Testis (tissue), 2 donors: ENCODE measurements at regions not wholly inside any gene's neighbourhood (a gene's known extent, or its start where the extent isn't known, plus 50 kb on each side); places are given as distances from the start of the nearest gene placed in this dataset.

ENCODE experiments used
- POLR2A ChIP-seq: fragments of 450-650 bp; IDR thresholded peaks from one replicate; pipeline ENCODE4 v1.6.1; 2017; ENCODE audit warnings: antibody characterized with exemption, mild to moderate bottlenecking, moderate library complexity
- TF ChIP-seq, protein P1 (sequence below), 3 experiments: fragments of 450-650 bp in 2 of 3; fragments of 200-600 bp in 1 of 3; sonication (generic) in 1 of 3; IDR thresholded peaks; one replicate each; pipeline ENCODE4 v1.5.1; 2016 to 2019; ENCODE audit warnings: antibody characterized with exemption in 3 of 3, mild to moderate bottlenecking in 2 of 3, moderate library complexity in 1 of 3

GRCh38 chr2:62561586-62561985, 55.6 kb upstream of the TMEM17 start:
- TF ChIP-seq POLR2A = no peak
- TF ChIP-seq, protein P1, sequence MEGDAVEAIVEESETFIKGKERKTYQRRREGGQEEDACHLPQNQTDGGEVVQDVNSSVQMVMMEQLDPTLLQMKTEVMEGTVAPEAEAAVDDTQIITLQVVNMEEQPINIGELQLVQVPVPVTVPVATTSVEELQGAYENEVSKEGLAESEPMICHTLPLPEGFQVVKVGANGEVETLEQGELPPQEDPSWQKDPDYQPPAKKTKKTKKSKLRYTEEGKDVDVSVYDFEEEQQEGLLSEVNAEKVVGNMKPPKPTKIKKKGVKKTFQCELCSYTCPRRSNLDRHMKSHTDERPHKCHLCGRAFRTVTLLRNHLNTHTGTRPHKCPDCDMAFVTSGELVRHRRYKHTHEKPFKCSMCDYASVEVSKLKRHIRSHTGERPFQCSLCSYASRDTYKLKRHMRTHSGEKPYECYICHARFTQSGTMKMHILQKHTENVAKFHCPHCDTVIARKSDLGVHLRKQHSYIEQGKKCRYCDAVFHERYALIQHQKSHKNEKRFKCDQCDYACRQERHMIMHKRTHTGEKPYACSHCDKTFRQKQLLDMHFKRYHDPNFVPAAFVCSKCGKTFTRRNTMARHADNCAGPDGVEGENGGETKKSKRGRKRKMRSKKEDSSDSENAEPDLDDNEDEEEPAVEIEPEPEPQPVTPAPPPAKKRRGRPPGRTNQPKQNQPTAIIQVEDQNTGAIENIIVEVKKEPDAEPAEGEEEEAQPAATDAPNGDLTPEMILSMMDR (IDR thresholded peaks at IDR 0.05) = no peak
